A673 (cell line): ENCODE measurements at regions not wholly inside any gene's neighbourhood (a gene's known extent, or its start where the extent isn't known, plus 50 kb on each side); places are given as distances from the start of the nearest gene placed in this dataset.

Source experiments
- BruUV-seq: library from RNA; stranded (reverse); fragments of 400-500 nt; replicated peaks from 2 replicates; lab custom pipeline; 2021; lab: Mats Ljungman, UMichigan
- CTCF ChIA-PET: fragments of 300-600 bp; sonication (Branson Sonifier 250); formaldehyde crosslinking; loops from one replicate; lab custom pipeline; 2022; ENCODE audit warnings: antibody characterized with exemption; lab: Charles Lee
- POLR2A ChIA-PET: fragments of 300-600 bp; sonication (Branson Sonifier 250); formaldehyde crosslinking; loops from one replicate; lab custom pipeline; 2022; ENCODE audit warnings: antibody characterized with exemption; ENCODE audit not compliant: low non-redundant PET; lab: Charles Lee
- DNase-seq: peaks from one replicate; pipeline ENCODE4 v3.0.0-alpha.2; 2015; ENCODE audit warnings: low spot score
- H3K27ac ChIP-seq: fragments of 200-600 bp; sonication (generic); 2 replicates; pipeline ENCODE4 v1.5.1; 2016; ENCODE audit warnings: mixed run types, low read depth, mild to moderate bottlenecking, mixed read lengths, antibody characterized with exemption, low read length; ENCODE audit not compliant: poor library complexity, severe bottlenecking
- H3K27me3 ChIP-seq: fragments of 200-600 bp; sonication (generic); replicated peaks from 2 replicates; pipeline ENCODE4 v1.6.1; 2017; ENCODE audit warnings: mixed run types, low read depth, mild to moderate bottlenecking, mixed read lengths, antibody characterized with exemption, low read length; ENCODE audit not compliant: insufficient read depth, poor library complexity
- H3K36me3 ChIP-seq: fragments of 200-600 bp; sonication (generic); 2 replicates; pipeline ENCODE4 v1.6.1; 2016; ENCODE audit warnings: mixed run types, mild to moderate bottlenecking, mixed read lengths, antibody characterized with exemption, low read length; ENCODE audit not compliant: insufficient read depth, poor library complexity, severe bottlenecking
- H3K4me1 ChIP-seq: fragments of 200-600 bp; sonication (generic); 2 replicates; pipeline ENCODE4 v1.6.1; 2017; ENCODE audit warnings: mixed run types, mild to moderate bottlenecking, mixed read lengths, antibody characterized with exemption, low read length; ENCODE audit not compliant: insufficient read depth, poor library complexity, severe bottlenecking
- H3K4me3 ChIP-seq: fragments of 200-600 bp; sonication (generic); 2 replicates; pipeline ENCODE4 v1.5.1; 2016; ENCODE audit warnings: low read depth, mixed run types, mild to moderate bottlenecking, mixed read lengths, low read length; ENCODE audit not compliant: poor library complexity, severe bottlenecking
- H3K9me3 ChIP-seq: fragments of 200-600 bp; sonication (generic); 2 replicates; pipeline ENCODE4 v1.6.1; 2016; ENCODE audit warnings: mixed run types, low read depth, mild to moderate bottlenecking, mixed read lengths, antibody characterized with exemption, low read length; ENCODE audit not compliant: poor library complexity, severe bottlenecking
- CTCF ChIP-seq: fragments of 300-800, 200-600 bp; sonication (generic); conservative IDR thresholded peaks from 2 replicates; pipeline ENCODE4 v1.5.1; 2017; ENCODE audit warnings: low read depth, mild to moderate bottlenecking, antibody characterized with exemption, low read length, moderate library complexity, mixed read lengths
- EZH2 ChIP-seq: fragments of 200-600 bp; sonication (generic); IDR thresholded peaks from 2 replicates; pipeline ENCODE4 v1.6.1; 2017; ENCODE audit warnings: borderline replicate concordance, low read depth, mild to moderate bottlenecking, mixed read lengths, antibody characterized with exemption, low read length; ENCODE audit not compliant: poor library complexity, severe bottlenecking
- intact Hi-C: fragments of 100-400 bp; cut with micrococcal nuclease; formaldehyde crosslinking; loops from one replicate; pipeline ENCODE4 v1.10.0; 2022; ENCODE audit not compliant: unreplicated experiment

- DNase-seq: no peak
These were observed 50.8 kb upstream of the AIG1 start for GRCh38 chr6:143009851-143010250.

More at GRCh38 chr6:143009851-143010250, 50.8 kb upstream of the AIG1 start:
- Histone ChIP-seq H3K4me1 (no peaks in the 10 kb centered on the region), H3K9me3 (no peaks in the 10 kb centered on the region), H3K4me3 (no peak overlapping the region), H3K36me3 (no peaks in the 10 kb centered on the region), H3K27me3 (no peaks in the 10 kb centered on the region), H3K27ac (no peak overlapping the region)
- ChIA-PET CTCF (no interaction called here), POLR2A (no interaction called here)
- intact Hi-C loops: no loop called here
- TF ChIP-seq CTCF (no peak), EZH2 (no peak)
- BruUV-seq: no TSS peak
